ENCODE measurements at regions not wholly inside any gene's neighbourhood (a gene's known extent, or its start where the extent isn't known, plus 50 kb on each side); places are given as distances from the start of the nearest gene placed in this dataset.

- TF ChIP-seq CTCF (IDR thresholded peaks at IDR 0.05) (no peak), ZFX (IDR thresholded peaks at IDR 0.05; ENCODE audit: borderline replicate concordance) (no peak)
These were observed 75.5 kb downstream of the ASB1 start for GRCh38 chr2:238502088-238502810.
